ENCODE measurements at regions not wholly inside any gene's neighbourhood (a gene's known extent, or its start where the extent isn't known, plus 50 kb on each side); places are given as distances from the start of the nearest gene placed in this dataset.

GRCh38 chr3:102529452-102529851, 94.6 kb downstream of the ZPLD1 start:
- no peak for DNase-seq

DNA sequence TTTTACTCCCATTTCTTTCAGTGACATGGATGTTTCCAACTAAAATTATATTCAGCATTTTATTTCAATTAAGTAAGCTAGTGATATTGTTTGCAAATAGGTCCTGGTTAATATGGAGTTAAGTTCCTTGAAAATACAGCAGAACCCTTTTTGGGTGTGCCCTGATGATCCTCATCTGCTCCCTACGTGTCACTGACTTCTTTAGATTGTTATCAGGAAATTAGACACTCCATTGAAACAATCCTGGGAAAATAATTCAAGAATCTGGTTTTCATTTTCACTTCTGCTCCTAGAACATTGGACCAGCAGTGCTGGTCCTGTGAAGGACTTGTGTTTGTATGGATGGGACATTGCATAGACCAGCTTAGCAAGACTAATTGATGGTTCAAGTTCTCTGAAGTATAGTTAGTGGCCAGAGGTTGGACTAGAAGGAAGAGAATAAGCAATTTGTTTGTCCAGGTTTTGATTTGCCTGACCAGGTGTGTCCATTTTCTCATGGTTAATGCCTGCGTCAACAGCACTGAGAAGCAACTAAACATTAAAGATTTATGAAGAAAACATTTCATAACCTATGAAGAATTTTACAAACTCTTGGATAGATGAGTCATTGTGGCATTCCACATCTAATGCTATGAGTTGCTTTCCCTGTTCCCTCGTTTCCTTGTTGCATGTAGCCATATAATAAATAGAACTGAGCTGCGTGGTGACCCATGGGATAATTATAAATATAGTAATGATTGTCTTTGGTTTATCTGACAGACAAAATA, 95.8 kb downstream of the ZPLD1 start:
- DNase-seq: no peak

GRCh38 chr3:102531686-102532085, 96.9 kb downstream of the ZPLD1 start:
- DNase-seq: no peak

DNA sequence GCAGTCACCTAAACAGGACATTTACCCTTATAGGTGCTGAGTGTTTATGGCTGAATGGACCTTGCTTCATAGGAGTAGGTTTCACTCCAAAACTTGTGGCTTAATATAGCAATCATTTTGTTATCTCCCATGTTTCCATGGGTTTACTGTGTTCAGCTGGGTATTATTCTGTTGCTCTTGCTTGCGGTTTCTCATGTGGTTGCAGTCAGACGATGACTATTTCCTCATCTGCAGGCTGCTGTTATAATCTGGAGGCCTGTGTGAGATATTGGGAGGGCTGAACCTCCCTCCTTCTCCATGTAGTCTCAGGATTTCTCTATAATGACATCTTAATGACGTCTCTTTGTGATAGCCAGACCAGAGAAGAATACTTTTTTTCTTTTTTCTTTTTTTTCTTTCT, 98.1 kb downstream of the ZPLD1 start:
- no peak for DNase-seq

- DNase-seq: no peak
Observed at GRCh38 chr3:102533784-102534183, 99.0 kb downstream of the ZPLD1 start.

DNA sequence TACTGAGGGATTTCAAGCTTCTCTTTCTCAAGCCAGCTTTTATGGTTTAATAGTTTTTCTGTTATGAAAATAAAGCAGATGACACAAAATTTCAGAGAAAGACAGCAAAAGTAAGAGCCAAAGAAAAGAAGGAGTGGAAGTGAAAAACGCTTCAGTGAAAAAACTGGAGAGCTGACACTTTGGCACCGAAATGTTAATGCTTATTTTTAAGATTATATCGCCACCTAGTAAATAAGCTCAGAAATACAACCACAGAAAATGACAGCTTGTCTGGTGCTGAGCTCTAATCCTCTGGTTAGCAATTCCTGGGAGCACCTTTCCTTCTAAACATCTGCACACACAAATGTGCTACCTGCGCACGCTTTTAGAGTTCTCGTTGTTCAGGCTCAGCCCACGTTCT, 101.6 kb downstream of the ZPLD1 start:
- DNase-seq: no peak

- DNase-seq: no peak
Observed at GRCh38 chr3:102537123-102537522, 102.3 kb downstream of the ZPLD1 start.

DNA sequence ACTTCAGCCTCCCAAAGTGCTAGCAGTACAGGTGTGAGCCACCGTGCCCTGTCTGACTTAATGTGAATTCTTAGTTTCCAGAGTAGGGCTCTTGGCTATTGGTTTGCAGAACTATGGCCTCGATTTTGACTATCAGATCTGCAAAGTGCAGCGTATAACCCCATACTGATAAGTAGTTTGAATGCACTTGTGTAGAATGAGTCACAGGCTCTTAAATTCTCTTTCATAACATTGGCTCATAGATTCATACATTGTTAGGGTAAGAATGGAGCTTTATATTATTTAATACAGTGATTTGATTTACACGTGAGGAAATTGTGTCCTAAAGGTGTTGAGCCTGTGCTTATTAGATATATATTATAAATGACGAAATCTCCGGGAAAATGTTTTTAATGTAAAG, 109.9 kb downstream of the ZPLD1 start:
- no peak for DNase-seq

DNA sequence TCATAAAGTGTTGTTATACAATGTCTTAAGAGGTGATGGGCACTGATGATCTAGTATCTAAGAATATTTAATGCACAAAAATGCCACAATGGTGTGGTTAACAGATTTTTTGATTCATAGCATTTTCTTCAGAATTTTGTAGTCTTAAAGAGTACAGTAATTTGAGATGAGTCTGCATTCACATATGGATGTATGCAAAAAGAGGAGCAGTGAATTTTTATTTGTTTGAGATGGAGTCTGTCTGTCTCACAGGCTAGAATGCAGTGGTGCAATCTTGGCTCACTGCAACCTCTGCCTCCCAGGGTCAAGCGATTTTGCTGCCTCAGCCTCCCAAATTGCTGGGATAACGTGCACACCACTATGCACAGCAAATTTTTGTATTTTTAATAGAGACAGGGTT, 110.5 kb downstream of the ZPLD1 start:
- DNase-seq: no peak

DNA sequence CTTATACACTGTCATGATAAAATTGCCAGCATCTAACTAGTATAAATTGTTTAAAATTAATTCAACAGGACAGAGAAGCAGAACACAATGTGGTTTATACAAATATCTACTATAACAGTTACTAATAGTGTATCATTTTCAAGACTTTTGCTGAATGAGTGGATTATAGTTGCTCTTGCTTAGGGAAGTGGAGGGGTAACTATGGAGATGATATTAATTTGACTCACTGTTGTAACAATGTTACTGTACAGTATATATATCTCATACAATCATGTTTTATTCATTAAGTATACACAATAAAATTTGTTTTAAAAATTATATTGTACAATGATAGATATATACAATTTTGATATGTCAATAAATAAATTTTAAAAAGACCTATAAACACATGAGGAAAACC, 119.1 kb downstream of the ZPLD1 start:
- DNase-seq: no peak

- no peak for DNase-seq
Observed at GRCh38 chr3:102570511-102570910, 135.7 kb downstream of the ZPLD1 start.

GRCh38 chr3:102571006-102571405, 136.2 kb downstream of the ZPLD1 start:
- DNase-seq: no peak

GRCh38 chr3:102571720-102572384, 137.0 kb downstream of the ZPLD1 start:
- DNase-seq: no peak

DNA sequence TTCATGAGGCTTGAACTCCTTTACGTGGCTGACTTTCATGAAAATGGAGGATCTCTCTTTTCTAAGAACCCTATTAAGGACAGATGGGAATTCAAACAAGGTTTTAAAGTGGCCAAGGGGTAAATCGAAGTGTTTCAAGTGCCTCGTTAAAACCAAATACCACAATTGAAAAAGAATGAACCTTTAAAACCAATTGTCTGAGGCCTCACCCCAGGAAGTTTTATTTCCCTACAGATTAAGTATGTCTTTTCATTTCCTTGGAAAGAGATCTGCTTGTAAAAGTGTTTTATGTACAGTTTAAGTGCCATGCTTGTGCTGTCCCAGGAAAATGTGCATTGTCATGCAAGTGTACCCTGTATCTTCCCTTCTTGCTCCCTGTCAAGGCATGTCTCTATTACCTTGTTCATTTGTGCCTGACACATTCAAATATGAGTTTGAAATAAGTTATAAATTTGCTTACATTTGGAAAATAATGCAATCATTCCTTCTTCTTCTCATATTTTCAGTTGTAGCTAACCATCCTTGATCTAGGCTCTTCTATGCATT, 138.7 kb downstream of the ZPLD1 start:
- DNase-seq: no peak

DNA sequence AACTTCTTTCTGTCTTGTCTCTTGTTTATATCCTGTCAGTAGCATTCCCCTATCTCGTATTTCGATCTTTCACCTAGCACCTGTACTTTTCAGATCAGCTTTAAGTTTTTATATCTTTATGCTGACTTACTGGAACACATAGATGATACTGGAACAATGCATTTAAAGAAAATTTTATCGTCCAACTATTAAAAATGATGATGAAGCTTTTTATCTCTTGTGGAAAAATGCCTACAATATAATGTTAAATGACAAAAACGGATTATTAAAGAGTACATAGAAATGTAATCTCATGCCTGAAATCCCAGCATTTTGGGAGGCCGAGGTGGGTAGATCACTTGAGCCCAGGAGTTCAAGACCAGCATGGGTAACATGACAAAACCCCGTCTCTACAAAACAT, 139.5 kb downstream of the ZPLD1 start:
- no peak for DNase-seq

DNA sequence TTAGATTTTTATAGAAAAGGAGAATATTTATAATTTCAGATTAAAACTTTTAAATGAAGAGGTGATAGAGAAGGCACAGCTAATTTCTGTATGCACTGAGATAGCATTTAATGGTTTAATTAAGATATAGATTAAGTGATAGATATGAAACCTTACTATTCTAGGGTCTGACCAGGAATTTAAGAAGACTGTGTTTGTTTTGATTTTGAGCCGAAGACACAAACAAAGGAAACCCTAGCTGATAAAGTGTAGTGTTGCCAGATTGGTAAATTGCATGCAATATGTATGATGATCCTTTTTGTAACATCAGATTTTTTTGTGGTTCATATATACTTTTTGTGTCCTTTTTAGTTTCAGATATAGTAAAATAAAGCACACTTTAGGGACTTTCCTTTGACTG, 141.8 kb downstream of the ZPLD1 start:
- DNase-seq: no peak

GRCh38 chr3:102577082-102577789, 142.4 kb downstream of the ZPLD1 start:
- no peak for DNase-seq

DNA sequence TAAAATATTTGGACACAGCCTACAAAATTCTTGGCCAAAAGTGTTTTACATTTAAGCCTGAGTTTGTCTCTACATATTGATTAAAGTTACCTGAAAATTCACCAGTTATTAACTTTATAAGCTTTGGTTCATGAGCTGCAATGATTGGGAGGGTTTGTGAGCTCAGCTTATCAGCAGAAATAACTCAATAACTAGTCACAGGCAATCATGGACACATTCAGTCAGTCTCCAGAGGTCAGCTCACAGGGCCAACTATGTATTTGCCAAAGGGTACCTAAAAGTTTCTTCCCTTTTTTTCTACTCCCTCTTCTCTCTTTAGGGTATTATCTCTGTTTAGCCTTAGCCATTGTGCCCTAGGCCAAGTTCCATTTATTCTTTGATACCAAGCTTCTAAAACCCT, 145.9 kb downstream of the ZPLD1 start:
- DNase-seq: no peak

DNA sequence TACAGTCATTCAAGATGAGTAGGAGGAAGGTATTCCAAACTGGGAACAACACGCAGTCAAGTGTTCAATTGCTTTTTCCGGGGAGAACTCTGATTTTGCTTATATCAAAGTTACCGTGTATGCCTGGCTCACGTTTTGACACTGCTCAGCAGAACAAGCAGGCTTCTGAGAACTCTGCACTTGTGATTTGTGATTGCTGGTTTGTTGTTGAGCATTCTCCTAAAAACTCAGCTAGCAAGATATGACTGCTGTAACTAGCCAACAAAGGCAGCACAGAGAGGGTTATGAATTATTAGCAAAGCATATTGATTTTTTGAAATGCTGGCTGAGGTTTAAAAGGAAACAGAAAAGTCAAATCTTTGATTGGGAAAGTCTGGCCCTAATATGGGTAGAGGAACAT, 151.7 kb downstream of the ZPLD1 start:
- DNase-seq: no peak

DNA sequence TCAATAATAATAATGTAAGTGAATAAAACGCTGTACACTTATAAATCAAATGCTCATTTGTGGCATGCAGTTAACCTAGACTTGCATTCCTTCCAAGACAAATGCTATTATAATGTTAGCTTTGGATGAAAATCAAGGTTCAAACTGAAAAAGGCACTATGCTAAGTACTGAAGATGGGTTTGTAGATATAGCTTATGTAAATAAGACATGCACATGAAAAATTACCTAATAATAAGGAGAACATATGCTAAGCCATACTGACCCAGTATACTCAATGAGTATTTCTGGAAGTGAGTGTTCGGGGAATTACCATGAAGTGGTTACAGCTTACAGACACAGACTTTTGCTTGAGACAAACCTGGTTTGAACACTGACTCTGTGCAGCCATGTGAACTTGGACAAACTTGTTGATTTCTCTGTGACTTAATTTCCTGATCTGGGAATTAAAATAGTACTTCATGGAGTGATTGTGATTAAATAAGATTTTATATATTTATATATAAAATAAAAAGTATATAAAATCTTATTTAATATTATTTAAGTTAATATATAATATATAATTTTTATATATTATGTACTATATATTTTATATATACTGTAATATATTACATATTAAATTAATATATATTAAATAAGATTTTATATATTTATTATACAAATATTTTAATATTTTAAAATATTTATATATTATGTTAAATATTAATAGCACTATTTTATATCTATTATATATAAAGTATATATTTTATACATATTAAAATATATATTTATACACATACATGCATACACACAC, 159.2 kb downstream of the ZPLD1 start:
- DNase-seq: no peak

DNA sequence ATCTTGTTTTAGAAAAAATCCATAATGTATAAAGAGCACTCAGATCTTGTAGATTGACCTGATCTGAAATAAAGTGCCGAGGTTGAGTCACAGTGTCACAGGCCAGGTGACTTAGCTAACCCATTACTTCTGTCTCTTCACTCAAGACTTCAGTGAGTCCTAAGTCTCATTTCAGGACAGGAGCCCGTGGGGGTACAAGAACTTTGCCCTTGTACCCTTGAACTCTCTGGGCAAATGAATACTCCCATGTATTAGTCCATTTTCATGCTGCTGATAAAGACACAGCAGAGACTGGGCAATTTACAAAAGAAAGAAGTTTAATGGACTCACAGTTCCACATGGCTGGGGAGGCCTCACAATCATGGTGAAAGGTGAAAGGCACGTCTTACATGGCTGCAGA, 160.2 kb downstream of the ZPLD1 start:
- no peak for DNase-seq

DNA sequence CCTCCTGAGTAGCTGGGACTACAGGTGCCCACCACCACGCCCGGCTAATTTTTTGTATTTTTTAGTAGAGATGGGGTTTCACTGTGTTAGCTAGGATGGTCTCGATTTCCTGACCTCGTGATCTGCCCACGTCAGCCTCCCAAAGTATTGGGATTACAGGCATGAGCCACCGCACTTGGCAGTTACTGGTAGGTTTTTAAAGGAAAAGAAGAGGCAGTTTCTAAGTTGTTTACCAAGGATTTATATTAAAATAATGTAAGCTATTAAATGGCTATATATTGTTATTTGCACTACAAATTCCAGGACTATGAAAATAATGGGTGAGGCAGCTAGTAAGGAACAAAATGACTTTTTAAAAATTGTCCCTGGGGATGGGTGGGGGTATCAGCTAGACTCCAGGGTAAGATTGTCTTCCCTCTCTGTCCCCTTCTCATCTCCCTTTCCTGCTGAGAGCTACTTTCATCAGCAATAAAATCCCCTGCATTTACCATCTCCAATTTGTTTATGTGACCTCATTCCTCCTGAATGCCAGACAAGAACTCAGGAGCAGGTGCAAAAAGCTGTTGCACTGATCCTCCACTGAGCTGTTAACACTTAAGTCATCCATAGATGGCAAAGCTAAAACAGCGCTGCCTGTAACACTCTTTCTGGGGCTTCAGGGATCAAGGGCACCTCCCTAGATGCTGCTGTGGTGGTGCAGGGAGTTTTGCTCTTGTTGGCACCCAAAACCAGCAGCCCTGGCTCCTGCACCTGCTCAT, 165.2 kb downstream of the ZPLD1 start:
- DNase-seq: no peak
